ENCODE measurements at regions not wholly inside any gene's neighbourhood (a gene's known extent, or its start where the extent isn't known, plus 50 kb on each side); places are given as distances from the start of the nearest gene placed in this dataset.

DNA sequence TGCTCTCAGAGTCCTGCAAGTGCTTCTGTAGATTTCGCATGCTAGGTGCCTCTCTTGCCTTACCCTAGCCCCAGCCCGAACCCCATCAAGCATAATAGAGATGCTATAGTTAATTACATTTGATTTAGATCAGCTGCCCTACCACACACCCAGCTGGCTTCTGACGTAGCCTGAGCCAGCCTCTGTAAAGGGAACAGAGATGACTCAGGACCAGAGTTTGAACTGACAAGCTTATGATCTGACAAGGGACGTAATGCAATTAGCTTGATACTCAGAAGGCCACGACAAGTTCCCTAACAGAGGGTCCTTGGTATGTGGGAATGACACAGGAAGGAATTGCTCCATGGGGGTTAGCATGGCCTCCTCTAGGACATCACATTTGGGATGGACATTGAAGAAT is 126.6 kb downstream of the LRATD1 start:
- TF ChIP-seq, protein P1, sequence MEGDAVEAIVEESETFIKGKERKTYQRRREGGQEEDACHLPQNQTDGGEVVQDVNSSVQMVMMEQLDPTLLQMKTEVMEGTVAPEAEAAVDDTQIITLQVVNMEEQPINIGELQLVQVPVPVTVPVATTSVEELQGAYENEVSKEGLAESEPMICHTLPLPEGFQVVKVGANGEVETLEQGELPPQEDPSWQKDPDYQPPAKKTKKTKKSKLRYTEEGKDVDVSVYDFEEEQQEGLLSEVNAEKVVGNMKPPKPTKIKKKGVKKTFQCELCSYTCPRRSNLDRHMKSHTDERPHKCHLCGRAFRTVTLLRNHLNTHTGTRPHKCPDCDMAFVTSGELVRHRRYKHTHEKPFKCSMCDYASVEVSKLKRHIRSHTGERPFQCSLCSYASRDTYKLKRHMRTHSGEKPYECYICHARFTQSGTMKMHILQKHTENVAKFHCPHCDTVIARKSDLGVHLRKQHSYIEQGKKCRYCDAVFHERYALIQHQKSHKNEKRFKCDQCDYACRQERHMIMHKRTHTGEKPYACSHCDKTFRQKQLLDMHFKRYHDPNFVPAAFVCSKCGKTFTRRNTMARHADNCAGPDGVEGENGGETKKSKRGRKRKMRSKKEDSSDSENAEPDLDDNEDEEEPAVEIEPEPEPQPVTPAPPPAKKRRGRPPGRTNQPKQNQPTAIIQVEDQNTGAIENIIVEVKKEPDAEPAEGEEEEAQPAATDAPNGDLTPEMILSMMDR (IDR thresholded peaks at IDR 0.05) = no peak
- TF ChIP-seq ZFX (IDR thresholded peaks at IDR 0.05; ENCODE audit: borderline replicate concordance) = no peak

All from 22Rv1 (cell line).